HCT116 (cell line): ENCODE measurements at regions not wholly inside any gene's neighbourhood (a gene's known extent, or its start where the extent isn't known, plus 50 kb on each side); places are given as distances from the start of the nearest gene placed in this dataset.

Source experiments
- ATAC-seq: fragments of 200-7000 bp; cut with Tn5 transposase; 2 replicates; pipeline ENCODE4 v1.9.1; 2020; ENCODE audit warnings: mild to moderate bottlenecking, moderate library complexity
- BruUV-seq: library from RNA; stranded (reverse); fragments of 400-500 nt; replicated peaks from 2 replicates; lab custom pipeline; 2021; lab: Mats Ljungman, UMichigan
- CTCF ChIA-PET: fragments of 300-600 bp; sonication (Branson Sonifier 250); formaldehyde crosslinking; loops from one replicate; lab custom pipeline; 2021; ENCODE audit warnings: antibody characterized with exemption; lab: Charles Lee
- POLR2A ChIA-PET: fragments of 300-600, 350-600 bp; sonication (Branson Sonifier 250); formaldehyde crosslinking; loops from one replicate; lab custom pipeline; 2021; ENCODE audit warnings: antibody characterized with exemption; lab: Charles Lee
- RAD21 ChIA-PET, 2 experiments: fragments of 300-600 bp; sonication (Branson Sonifier 250); formaldehyde crosslinking; loops; one replicate each; lab custom pipeline; 2023; ENCODE audit warnings: low total read pairs in 2 of 2; ENCODE audit not compliant: uncharacterized antibody in 2 of 2, unreplicated experiment in 2 of 2, low non-redundant PET in 1 of 2; lab: Charles Lee
- DNase-seq: peaks from one replicate; pipeline ENCODE4 v3.0.0-alpha.2; 2010; ENCODE audit warnings: low read depth, low spot score
- H2AFZ ChIP-seq: fragments of 200-600 bp; shearing (Covaris generic), sonication (generic); 2 replicates; pipeline ENCODE4 v1.6.1; 2017; ENCODE audit warnings: low read depth, mixed run types, mixed read lengths, antibody characterized with exemption, low read length; ENCODE audit not compliant: poor library complexity, severe bottlenecking
- H3K27ac ChIP-seq: 2 replicates; pipeline ENCODE4 v1.5.1; 2012; ENCODE audit warnings: low read depth, low read length
- H3K27me3 ChIP-seq: fragments of 200-600 bp; sonication (generic); 2 replicates; pipeline ENCODE4 v1.6.1; 2016; ENCODE audit warnings: mixed run types, low read length, mixed read lengths; ENCODE audit not compliant: insufficient read depth
- H3K36me3 ChIP-seq, 2 experiments: fragments of 200-500 bp in 1 of 2; fragments of 200-600 bp in 1 of 2; sonication (Bioruptor generic) in 1 of 2; sonication (generic) in 1 of 2; 2 replicates each; pipeline versions ENCODE4 v1.5.1 to v1.6.1; 2014 to 2016; ENCODE audit warnings: low read length in 2 of 2, inconsistent platforms in 1 of 2, mixed read lengths in 1 of 2, mixed run types in 1 of 2; ENCODE audit not compliant: insufficient read depth in 2 of 2, control insufficient read depth in 1 of 2
- H3K4me1 ChIP-seq, 2 experiments: fragments of 200-600 bp in 1 of 2; sonication (generic) in 1 of 2; 2 replicates each; pipeline versions ENCODE4 v1.5.1 to v1.6.1; 2012 to 2017; ENCODE audit warnings: low read length in 2 of 2, inconsistent platforms in 1 of 2, mild to moderate bottlenecking in 1 of 2, mixed read lengths in 1 of 2, mixed run types in 1 of 2, moderate library complexity in 1 of 2; ENCODE audit not compliant: insufficient read depth in 2 of 2, control insufficient read depth in 1 of 2
- H3K4me2 ChIP-seq: fragments of 200-600 bp; sonication (generic); 2 replicates; pipeline ENCODE4 v1.6.1; 2017; ENCODE audit warnings: mixed run types, low read length, mixed read lengths
- H3K4me3 ChIP-seq, 2 experiments: fragments of 200-600 bp in 1 of 2; sonication (generic) in 1 of 2; replicated peaks in 1 of 2; 2 replicates each; pipeline ENCODE4 v1.5.1; 2011 to 2016; ENCODE audit warnings: low read length in 2 of 2, control low read depth in 1 of 2, low read depth in 1 of 2, mild to moderate bottlenecking in 1 of 2, mixed read lengths in 1 of 2, mixed run types in 1 of 2
- H3K79me2 ChIP-seq: fragments of 200-600 bp; sonication (generic); 2 replicates; pipeline ENCODE4 v1.6.1; 2017; ENCODE audit warnings: mild to moderate bottlenecking, mixed run types, low read length, moderate library complexity, mixed read lengths; ENCODE audit not compliant: insufficient read depth
- H3K9ac ChIP-seq: fragments of 200-600 bp; sonication (generic); 2 replicates; pipeline ENCODE4 v1.6.1; 2016; ENCODE audit warnings: low read length, mixed read lengths
- H3K9me2 ChIP-seq: fragments of 200-600 bp; sonication (generic), shearing (Covaris generic); 2 replicates; pipeline ENCODE4 v1.6.1; 2017; ENCODE audit warnings: mixed run types, mild to moderate bottlenecking, moderate library complexity; ENCODE audit not compliant: insufficient read depth
- H3K9me3 ChIP-seq, 2 experiments: fragments of 200-500 bp in 1 of 2; fragments of 200-600 bp in 1 of 2; sonication (Bioruptor generic) in 1 of 2; sonication (generic) in 1 of 2; 2 replicates each; pipeline ENCODE4 v1.6.1; 2014 to 2017; ENCODE audit warnings: low read length in 2 of 2, mixed read lengths in 2 of 2, inconsistent platforms in 1 of 2, low read depth in 1 of 2, mild to moderate bottlenecking in 1 of 2, mixed run types in 1 of 2, moderate library complexity in 1 of 2; ENCODE audit not compliant: control insufficient read depth in 1 of 2, insufficient read depth in 1 of 2
- H4K20me1 ChIP-seq: fragments of 200-600 bp; sonication (generic), shearing (Covaris generic); 2 replicates; pipeline ENCODE4 v1.6.1; 2017; ENCODE audit warnings: mixed run types, mild to moderate bottlenecking, moderate library complexity; ENCODE audit not compliant: insufficient read depth
- ATF3 ChIP-seq: IDR thresholded peaks from 2 replicates; pipeline ENCODE4 v1.6.1; 2012
- CBX3 ChIP-seq: IDR thresholded peaks from 2 replicates; pipeline ENCODE4 v1.6.1; 2012; ENCODE audit warnings: low read depth
- CEBPB ChIP-seq: IDR thresholded peaks from 2 replicates; pipeline ENCODE4 v1.6.1; 2012; ENCODE audit warnings: low read depth
- CTCF ChIP-seq, 3 experiments: fragments of 200-600 bp in 1 of 3; sonication (generic) in 1 of 3; IDR thresholded peaks in 2 of 3; conservative IDR thresholded peaks in 1 of 3; 2 replicates each; pipeline ENCODE4 v1.5.1; 2012 to 2017; ENCODE audit warnings: low read depth in 2 of 3, low read length in 2 of 3, antibody characterized with exemption in 1 of 3, borderline replicate concordance in 1 of 3, control low read depth in 1 of 3, mild to moderate bottlenecking in 1 of 3, mixed read lengths in 1 of 3, mixed run types in 1 of 3, moderate library complexity in 1 of 3; ENCODE audit not compliant: insufficient read depth in 1 of 3
- EGR1 ChIP-seq: IDR thresholded peaks from 2 replicates; pipeline ENCODE4 v1.6.1; 2012; ENCODE audit warnings: low read depth
- EZH2 ChIP-seq: fragments of 200-600 bp; sonication (generic); IDR thresholded peaks from 2 replicates; pipeline ENCODE4 v1.6.1; 2017; ENCODE audit warnings: antibody characterized with exemption, mixed run types
- EZH2phosphoT487 ChIP-seq: fragments of 200-600 bp; IDR thresholded peaks from 2 replicates; pipeline ENCODE4 v1.6.1; 2018; ENCODE audit warnings: antibody characterized with exemption, borderline replicate concordance
- FOSL1 ChIP-seq: IDR thresholded peaks from 2 replicates; pipeline ENCODE4 v1.6.1; 2012; ENCODE audit warnings: low read depth
- MAX ChIP-seq: IDR thresholded peaks from 2 replicates; pipeline ENCODE4 v1.6.1; 2012
- POLR2A ChIP-seq: IDR thresholded peaks from 2 replicates; pipeline ENCODE4 v1.7.0; 2011; ENCODE audit warnings: borderline replicate concordance; ENCODE audit not compliant: insufficient read depth, insufficient read length; ENCODE audit errors: extremely low read depth
- POLR2AphosphoS5 ChIP-seq: IDR thresholded peaks from 2 replicates; pipeline ENCODE4 v1.6.1; 2011; ENCODE audit warnings: mild to moderate bottlenecking, low read depth, low read length, moderate library complexity
- RAD21 ChIP-seq: IDR thresholded peaks from 2 replicates; pipeline ENCODE4 v1.6.1; 2012; ENCODE audit warnings: low read depth, mild to moderate bottlenecking
- REST ChIP-seq: IDR thresholded peaks from 2 replicates; pipeline ENCODE4 v1.6.1; 2012; ENCODE audit warnings: low read depth
- SIN3A ChIP-seq: IDR thresholded peaks from 2 replicates; pipeline ENCODE4 v1.6.1; 2012; ENCODE audit warnings: low read depth
- SRF ChIP-seq: IDR thresholded peaks from 2 replicates; pipeline ENCODE4 v1.6.1; 2012; ENCODE audit warnings: low read depth
- TCF7L2 ChIP-seq: IDR thresholded peaks from 2 replicates; pipeline ENCODE4 v1.7.0; 2011; ENCODE audit warnings: borderline replicate concordance, inconsistent platforms; ENCODE audit not compliant: insufficient read depth, insufficient read length; ENCODE audit errors: extremely low read depth
- YY1 ChIP-seq: IDR thresholded peaks from 2 replicates; pipeline ENCODE4 v1.6.1; 2011; ENCODE audit warnings: low read length, low read depth, moderate library complexity, mild to moderate bottlenecking; ENCODE audit not compliant: insufficient replicate concordance; ENCODE audit errors: extremely low read depth
- ZBTB33 ChIP-seq: IDR thresholded peaks from 2 replicates; pipeline ENCODE4 v1.6.1; 2011; ENCODE audit warnings: mild to moderate bottlenecking, low read length, moderate library complexity; ENCODE audit not compliant: insufficient replicate concordance; ENCODE audit errors: extremely low read depth
- ZFX ChIP-seq: fragments of 450-650 bp; IDR thresholded peaks from 2 replicates; pipeline ENCODE4 v1.6.1; 2017
- intact Hi-C: fragments of 100-400 bp; cut with micrococcal nuclease; formaldehyde crosslinking; loops from 2 replicates; pipeline ENCODE4 v1.10.0; 2022

- Histone ChIP-seq H3K4me1 (no peaks in the 10 kb centered on the region), H2AFZ (no peak overlapping the region), H3K79me2 (no peaks in the 10 kb centered on the region), H3K27me3 (no peaks in the 10 kb centered on the region), H3K36me3 (no peaks in the 10 kb centered on the region), H3K9me3 (no peaks in the 10 kb centered on the region), H3K4me3 (no peak overlapping the region), H4K20me1 (no peaks in the 10 kb centered on the region), H3K27ac (no peak overlapping the region), H3K9ac (no peak overlapping the region), H3K9me2 (no peaks in the 10 kb centered on the region), H3K4me2 (no peak overlapping the region)
- ChIA-PET RAD21 (no interaction called here), POLR2A (no interaction called here), CTCF (no interaction called here)
- ATAC-seq (no peak), DNase-seq (no peak)
- TF ChIP-seq CBX3 (no peak), REST (no peak), EGR1 (no peak), YY1 (no peak), FOSL1 (no peak), CTCF (IDR thresholded peaks at IDR 0.05 in 2 of 3, conservative IDR thresholded peaks at IDR 0.05 in 1 of 3; ENCODE audit: borderline replicate concordance in 1 of 3, insufficient read depth in 1 of 3, low read depth in 2 of 3, low read length in 2 of 3) (no peak), ATF3 (no peak), POLR2A (no peak), SIN3A (no peak), ZBTB33 (no peak), MAX (no peak), CEBPB (no peak), ZFX (no peak), SRF (no peak), TCF7L2 (no peak), POLR2AphosphoS5 (no peak), EZH2 (no peak), RAD21 (no peak), EZH2phosphoT487 (no peak)
- intact Hi-C loops, result no loop called here
- BruUV-seq, result no TSS peak
Measured at GRCh38 chr5:15142458-15142857, 270.9 kb upstream of the ANKH start.
